NCI-H146 (cell line): ENCODE measurements at regions not wholly inside any gene's neighbourhood (a gene's known extent, or its start where the extent isn't known, plus 50 kb on each side); places are given as distances from the start of the nearest gene placed in this dataset.

Source experiments
- DNase-seq: peaks from one replicate; lab custom pipeline; 2025; lab: John Stamatoyannopoulos, UW

GRCh38 chr13:106036870-106037269 lies 498.6 kb downstream of the EFNB2 start:
- DNase-seq, result no peak

DNA sequence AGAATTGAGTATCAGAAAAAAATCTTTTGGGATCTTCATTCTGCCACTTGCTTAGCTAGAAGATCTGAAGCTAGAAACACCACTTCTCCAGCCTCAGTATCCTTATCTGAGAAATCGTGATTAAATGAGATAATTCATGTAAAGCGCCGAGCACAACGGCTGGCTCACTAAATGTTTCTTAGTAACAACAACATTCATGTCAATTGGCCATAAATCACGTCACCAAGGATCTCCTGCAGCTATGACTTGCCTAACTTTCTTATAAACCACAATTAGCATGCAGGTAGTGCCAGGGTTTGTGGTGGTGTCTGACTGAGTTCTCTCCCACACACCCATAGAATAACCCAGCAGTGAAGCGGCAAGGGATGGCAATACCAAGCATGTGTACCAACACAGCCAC lies 501.3 kb downstream of the EFNB2 start:
- DNase-seq, result no peak

GRCh38 chr13:106033659-106034058 lies 501.8 kb downstream of the EFNB2 start:
- DNase-seq, result no peak

DNA sequence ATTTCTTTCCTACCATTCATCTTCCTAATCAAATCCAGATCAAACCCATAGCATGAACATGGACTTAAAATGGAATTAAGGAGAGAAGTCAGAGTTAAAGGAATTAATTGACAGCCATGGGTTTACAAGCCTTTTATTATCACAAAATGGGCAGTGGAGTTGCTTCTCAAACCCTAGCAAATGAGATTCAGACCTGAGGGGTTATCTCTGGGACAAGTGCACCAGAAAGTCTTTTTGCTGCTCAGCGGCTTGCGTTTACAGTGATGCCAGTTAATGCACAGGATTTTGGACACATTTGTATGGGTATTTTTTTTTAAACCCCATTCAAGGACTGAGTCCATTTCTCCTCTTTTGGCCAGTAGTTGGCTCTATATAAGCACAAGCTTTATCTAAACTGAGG lies 503.0 kb downstream of the EFNB2 start:
- no peak for DNase-seq

- no peak for DNase-seq
These were observed 505.7 kb downstream of the EFNB2 start for GRCh38 chr13:106029676-106030290.

GRCh38 chr13:106028911-106029310 lies 506.6 kb downstream of the EFNB2 start:
- DNase-seq, result no peak

- no peak for DNase-seq
These were observed 523.9 kb downstream of the EFNB2 start for GRCh38 chr13:106011600-106011999.

DNA sequence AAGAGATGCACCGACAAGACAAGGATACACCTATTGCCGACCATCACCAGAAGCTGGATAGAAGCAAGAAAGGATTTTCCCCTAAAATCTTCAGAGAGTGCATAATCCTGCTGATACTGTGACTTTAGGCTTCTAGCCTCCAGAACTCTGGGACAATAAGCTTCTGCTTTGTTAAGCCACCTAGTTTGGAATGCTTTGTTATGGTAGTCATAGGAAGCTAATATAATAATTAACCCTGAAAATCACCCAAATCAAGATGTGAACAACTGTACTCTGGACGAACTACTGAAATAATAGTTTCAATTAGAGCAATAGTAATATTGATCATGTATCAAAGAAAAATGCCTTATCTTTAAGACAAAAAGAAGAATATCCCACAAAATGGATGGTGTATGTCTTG lies 524.6 kb downstream of the EFNB2 start:
- DNase-seq, result no peak

GRCh38 chr13:106008540-106008939 lies 526.9 kb downstream of the EFNB2 start:
- DNase-seq, result no peak

- DNase-seq, result no peak
These were observed 528.3 kb downstream of the EFNB2 start for GRCh38 chr13:106007156-106007555.

DNA sequence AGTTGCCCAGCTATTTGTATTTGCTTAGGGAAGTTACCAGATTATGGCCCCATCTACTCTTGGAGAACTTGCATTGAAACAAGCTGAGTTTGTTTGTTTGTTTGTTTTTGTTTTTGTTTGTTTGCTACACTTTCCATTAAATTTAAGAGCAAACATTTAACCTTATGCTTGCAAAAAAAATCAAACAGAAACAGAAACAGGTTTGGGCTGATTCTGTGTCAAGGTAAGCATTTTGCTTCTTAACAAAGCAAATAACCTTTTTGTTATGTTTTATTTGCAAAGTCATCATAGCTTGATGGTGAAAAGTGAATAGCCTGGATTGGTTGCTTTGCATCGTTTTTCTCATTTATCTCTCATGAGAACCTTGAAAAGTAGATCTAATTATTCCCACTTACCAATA lies 531.8 kb downstream of the EFNB2 start:
- no peak for DNase-seq

- DNase-seq, result no peak
These were observed 534.0 kb downstream of the EFNB2 start for GRCh38 chr13:106001443-106001842.

GRCh38 chr13:105997581-105998550 lies 537.6 kb downstream of the EFNB2 start:
- no peak for DNase-seq

DNA sequence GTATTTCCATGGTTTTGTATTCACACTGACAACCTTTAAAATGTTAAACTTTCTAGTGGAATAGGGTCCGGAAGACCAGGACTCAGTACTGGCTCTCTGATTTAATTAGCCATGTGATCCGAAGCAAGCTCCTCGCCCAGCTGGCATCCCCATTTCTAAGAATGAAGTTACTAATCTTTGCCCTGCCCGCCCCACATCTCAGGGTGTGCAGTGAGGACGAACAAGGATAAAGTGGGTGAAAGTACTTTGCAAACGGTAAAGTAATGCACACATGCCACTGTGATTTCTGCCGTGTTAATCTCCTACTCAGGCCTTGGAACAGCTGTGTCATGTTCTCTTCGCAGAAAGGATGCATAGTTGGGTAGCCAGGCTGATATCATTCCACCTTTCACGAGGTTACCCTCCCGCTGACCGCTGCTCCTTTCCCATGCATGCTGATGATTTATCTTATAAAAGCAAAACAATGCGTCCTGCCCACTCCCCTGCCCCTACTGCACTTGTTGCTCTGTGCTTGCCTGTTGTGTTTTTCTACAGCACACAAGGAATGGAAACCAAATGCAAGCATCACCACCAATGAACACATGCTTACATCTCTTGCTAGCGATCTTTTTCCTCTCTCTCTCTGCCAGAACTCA lies 539.0 kb downstream of the EFNB2 start:
- no peak for DNase-seq

GRCh38 chr13:105994340-105994739 lies 541.1 kb downstream of the EFNB2 start:
- no peak for DNase-seq

DNA sequence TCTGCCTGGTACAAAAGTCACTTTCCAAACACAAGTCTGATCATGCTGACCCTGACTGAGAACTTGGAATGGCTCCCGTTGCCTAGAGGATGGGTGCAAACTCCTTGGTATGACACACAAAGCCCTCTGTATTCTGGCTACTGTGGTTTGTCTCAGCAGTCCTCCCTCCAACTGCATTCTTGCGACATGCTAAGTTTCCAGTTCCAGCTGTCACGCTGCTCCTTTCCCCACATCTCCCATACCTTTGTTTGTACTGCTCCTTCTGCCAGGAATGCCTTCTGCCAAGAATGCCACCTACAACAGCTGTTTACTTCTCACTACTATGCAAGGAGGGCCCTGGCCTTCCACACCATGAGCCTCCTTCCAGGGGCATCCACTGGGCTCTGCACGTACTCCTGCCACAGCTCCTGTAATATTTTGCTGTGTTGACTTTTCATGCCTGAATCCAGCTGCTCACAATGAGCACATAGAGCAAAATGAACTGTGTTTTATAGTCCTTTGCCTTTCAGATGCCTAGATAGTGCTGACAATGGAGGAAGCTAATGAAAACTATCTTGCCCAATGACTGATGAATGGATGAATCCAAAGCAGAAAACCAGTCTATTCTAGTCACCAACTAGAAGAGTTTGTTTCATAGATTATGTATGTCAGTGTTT lies 543.7 kb downstream of the EFNB2 start:
- DNase-seq, result no peak

DNA sequence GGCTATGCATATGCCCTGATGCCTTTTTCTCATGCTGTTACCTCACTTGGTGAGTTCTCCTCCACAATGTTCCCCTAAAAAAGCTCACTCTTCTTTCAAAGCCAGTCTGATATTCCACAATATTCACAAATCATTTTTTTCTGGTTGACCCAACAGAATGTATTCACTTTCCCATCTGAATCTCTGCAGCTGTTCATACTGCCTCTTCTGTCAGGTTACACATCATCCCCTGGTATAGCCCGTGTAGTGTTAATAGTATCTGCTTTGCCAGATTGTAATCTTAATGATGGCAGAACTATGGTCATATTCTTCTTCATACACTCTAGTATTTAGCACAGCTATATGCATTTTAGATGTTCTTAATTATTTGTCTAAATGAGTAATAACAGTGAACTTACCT lies 544.3 kb downstream of the EFNB2 start:
- DNase-seq, result no peak

DNA sequence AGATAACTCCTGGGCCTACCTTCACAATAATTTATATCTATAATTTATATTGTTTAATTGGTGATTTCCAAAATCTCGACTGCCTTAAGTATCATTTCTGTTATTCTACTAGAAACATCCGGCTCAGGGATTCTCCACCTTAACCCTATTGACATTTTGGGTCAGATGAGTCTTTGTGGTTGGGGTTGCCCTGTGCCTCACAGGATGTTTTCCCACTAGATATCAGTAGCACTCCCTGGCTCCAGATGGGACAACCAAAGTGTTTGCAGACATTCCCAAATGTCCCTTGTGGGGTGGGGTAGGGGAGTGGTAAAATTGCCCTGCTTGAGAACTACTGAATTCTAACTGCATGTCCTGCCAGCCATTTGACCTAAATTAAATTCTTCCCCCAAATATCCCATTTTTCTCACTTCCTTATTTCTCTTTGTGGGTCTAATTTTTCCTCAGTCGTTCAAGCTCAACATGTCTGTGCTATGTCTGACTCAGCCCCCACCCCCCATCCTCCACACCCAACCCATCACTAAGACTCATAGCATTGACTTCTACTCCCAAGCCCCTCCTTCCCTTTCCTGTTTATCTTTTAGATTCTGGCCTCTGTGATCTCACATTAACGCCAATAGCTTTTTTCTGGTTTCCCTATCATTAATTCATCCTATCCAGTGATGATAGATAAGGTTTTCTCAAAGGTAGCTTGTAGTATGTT lies 545.1 kb downstream of the EFNB2 start:
- no peak for DNase-seq

DNA sequence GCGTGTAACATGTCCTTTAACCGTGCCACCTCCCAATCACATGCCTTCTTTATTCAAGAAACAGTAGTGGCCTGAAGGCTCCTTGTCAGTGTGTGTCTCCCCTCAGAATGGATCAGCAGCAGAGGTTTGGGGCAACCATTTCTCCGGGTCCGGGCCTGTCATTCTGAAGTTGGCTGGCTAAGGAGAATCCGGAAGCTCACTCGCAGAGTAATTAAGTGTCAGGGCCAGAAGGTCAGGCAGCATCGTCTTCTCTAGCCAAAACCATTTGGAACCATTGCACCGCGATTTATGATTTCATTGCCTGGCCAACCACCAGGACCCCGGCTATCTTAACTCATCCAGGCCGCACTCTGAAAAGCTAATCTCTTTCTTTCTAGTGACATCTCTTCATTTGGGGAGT lies 550.8 kb downstream of the EFNB2 start:
- no peak for DNase-seq

- DNase-seq, result no peak
These were observed 551.2 kb downstream of the EFNB2 start for GRCh38 chr13:105984236-105984635.

DNA sequence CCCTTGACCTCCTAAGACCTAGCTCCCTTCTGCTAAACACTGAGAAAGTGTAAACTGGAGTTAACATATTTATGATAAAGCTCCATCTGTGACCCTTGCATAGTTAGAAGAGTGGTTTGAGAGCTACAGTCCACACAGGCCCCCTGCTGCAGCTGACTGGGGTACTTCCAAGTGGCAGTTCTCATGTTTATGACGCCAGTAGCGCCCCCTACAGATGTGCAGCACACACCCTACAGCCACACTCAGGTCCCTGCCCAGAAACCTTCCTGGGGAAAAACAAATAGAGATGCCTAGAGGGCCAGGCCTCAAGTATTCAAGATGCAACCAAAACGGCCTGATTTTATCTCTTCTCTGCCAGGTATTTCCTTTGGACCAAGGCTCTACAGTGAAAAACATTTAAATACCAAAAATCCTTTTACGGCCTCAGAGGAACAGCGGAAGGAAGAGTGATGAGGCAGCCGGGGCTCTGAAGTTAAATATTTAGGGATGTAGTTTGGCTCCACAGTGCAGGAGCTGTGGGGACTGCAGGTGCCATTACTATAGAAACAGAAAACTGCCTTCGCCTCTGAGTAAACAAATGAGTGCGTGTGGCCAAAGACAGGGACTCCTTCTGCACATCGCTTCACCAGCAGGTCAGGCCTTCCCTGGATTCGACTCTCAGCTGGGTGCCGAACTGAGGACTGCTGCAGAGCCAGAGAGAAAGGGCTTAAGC lies 553.1 kb downstream of the EFNB2 start:
- peak; percentile 38 for DNase-seq
